Spleen (tissue), 11 donors: ENCODE measurements at regions not wholly inside any gene's neighbourhood (a gene's known extent, or its start where the extent isn't known, plus 50 kb on each side); places are given as distances from the start of the nearest gene placed in this dataset.

Source experiments
- DNase-seq: peaks from one replicate; pipeline ENCODE4 v3.0.0-alpha.2; 2020
- H3K27ac ChIP-seq, 8 donors: fragments of 200-600 bp; sonication (generic) in 7 of 8; 1 replicate in 4 of 8; 2 replicates in 4 of 8; pipeline versions ENCODE4 v1.5.0 to v1.8.0; 2016 to 2021; ENCODE audit warnings: inconsistent platforms in 4 of 8, mild to moderate bottlenecking in 4 of 8, moderate library complexity in 1 of 8
- H3K27me3 ChIP-seq, 7 donors: fragments of 200-600 bp; sonication (generic) in 6 of 7; replicated peaks in 1 of 7; 1 replicate in 4 of 7; 2 replicates in 3 of 7; pipeline versions ENCODE4 v1.5.0 to v1.8.0; 2016 to 2021; ENCODE audit warnings: inconsistent platforms in 3 of 7, mild to moderate bottlenecking in 1 of 7
- H3K36me3 ChIP-seq, 6 donors: fragments of 200-600 bp; sonication (generic) in 5 of 6; 1 replicate in 4 of 6; 2 replicates in 2 of 6; pipeline versions ENCODE4 v1.5.0 to v1.8.0; 2016 to 2021; ENCODE audit warnings: inconsistent platforms in 2 of 6
- H3K4me1 ChIP-seq, 6 donors: fragments of 200-600 bp; sonication (generic) in 5 of 6; 1 replicate in 3 of 6; 2 replicates in 3 of 6; pipeline versions ENCODE4 v1.5.0 to v1.8.0; 2016 to 2021; ENCODE audit warnings: inconsistent platforms in 3 of 6
- H3K4me3 ChIP-seq, 8 donors: fragments of 200-600 bp; sonication (generic) in 7 of 8; 1 replicate in 4 of 8; 2 replicates in 4 of 8; pipeline versions ENCODE4 v1.5.0 to v1.8.0; 2016 to 2021; ENCODE audit warnings: inconsistent platforms in 4 of 8, mild to moderate bottlenecking in 4 of 8, moderate library complexity in 2 of 8
- H3K9me3 ChIP-seq, 8 donors: fragments of 200-600 bp; sonication (generic) in 7 of 8; 1 replicate in 4 of 8; 2 replicates in 4 of 8; pipeline versions ENCODE4 v1.5.0 to v1.8.0; 2016 to 2021; ENCODE audit warnings: inconsistent platforms in 4 of 8
- POLR2A ChIP-seq, 3 donors: fragments of 450-650 bp; IDR thresholded peaks; one replicate each; pipeline ENCODE4 v1.5.1; 2017; ENCODE audit warnings: antibody characterized with exemption in 3 of 3, mild to moderate bottlenecking in 1 of 3
- POLR2AphosphoS5 ChIP-seq, 3 donors: sonication (generic); formaldehyde crosslinking; IDR thresholded peaks; one replicate each; pipeline ENCODE4 v1.5.1; 2017; ENCODE audit warnings: antibody characterized with exemption in 3 of 3
- WGBS, 5 donors: extraction: QIAGEN DNeasy Blood & Tissue Kit in 3 of 5; methylation state at CpG; one replicate each; pipeline versions ENCODE4 v1.1.5 to v1.1.7; 2013 to 2018; 5-methylcytosine and 5-hydroxymethylcytosine counted together
- intact Hi-C: fragments of 100-400 bp; cut with DNase I; formaldehyde crosslinking; loops from one replicate; pipeline ENCODE4 v1.15.0; 2023; ENCODE audit warnings: low total_unique reads
- TF ChIP-seq, protein P1 (sequence below), 11 experiments: fragments of 200-600 bp in 7 of 11; fragments of 450-650 bp in 4 of 11; sonication (generic) in 4 of 11; IDR thresholded peaks in 8 of 11; conservative IDR thresholded peaks in 3 of 11; 1 replicate in 7 of 11; 2 replicates in 4 of 11; pipeline versions ENCODE4 v1.4.0 to v1.8.0; 2016 to 2021; ENCODE audit warnings: antibody characterized with exemption in 11 of 11, inconsistent platforms in 4 of 11, mild to moderate bottlenecking in 1 of 11
- donor health status: healthy with polysubstance abuse.
- donor health status: DM: no; HTN: no; CAD: no; lungs with moderate emphysema.
- donor health status: DM: no; HTN: no; CAD: no.
- donor health status: Bipolar disorder and iron deficiency.
- donor health status: healthy.
- donor health status: DM: no; HTN: no; CAD: no.
- donor health status: DM: yes; HTN: yes; CAD: no.

DNA sequence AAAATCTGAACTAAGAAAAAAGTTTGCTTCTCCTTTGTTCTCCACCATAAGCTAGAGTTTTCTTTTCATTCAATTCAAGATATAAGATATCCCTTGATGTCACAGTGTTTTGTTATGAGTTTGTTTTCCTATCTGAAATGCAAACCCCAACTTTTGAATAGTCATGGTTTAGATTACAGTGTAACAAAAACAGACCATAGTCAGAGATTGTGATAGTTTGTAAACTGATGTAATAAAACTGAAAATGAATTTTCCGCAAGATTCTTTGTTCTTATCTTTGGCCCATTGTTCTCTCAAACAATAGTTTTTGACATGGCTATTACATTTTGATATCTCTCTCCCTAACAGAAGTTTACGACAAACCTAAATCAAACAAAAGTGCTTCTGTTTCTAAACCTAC lies 121.7 kb upstream of the GADL1 start:
- no peaks in the 10 kb centered on the region for H3K9me3 ChIP-seq
- H3K27ac ChIP-seq = no peak overlapping the region
- H3K36me3 ChIP-seq = no peaks in the 10 kb centered on the region
- no peaks in the 10 kb centered on the region for H3K27me3 ChIP-seq
- H3K4me1 ChIP-seq = peaks cover 0 to 7% (median 0%) of the 10 kb centered on the region in 6 donors
- 83 to 89% (median 85%) methylated on average over 2 of the region's 2 CpGs for WGBS, 5 donors
- TF ChIP-seq POLR2AphosphoS5 (IDR thresholded peaks at IDR 0.05) (no peak), POLR2A (IDR thresholded peaks at IDR 0.05) (no peak)
- TF ChIP-seq, protein P1, sequence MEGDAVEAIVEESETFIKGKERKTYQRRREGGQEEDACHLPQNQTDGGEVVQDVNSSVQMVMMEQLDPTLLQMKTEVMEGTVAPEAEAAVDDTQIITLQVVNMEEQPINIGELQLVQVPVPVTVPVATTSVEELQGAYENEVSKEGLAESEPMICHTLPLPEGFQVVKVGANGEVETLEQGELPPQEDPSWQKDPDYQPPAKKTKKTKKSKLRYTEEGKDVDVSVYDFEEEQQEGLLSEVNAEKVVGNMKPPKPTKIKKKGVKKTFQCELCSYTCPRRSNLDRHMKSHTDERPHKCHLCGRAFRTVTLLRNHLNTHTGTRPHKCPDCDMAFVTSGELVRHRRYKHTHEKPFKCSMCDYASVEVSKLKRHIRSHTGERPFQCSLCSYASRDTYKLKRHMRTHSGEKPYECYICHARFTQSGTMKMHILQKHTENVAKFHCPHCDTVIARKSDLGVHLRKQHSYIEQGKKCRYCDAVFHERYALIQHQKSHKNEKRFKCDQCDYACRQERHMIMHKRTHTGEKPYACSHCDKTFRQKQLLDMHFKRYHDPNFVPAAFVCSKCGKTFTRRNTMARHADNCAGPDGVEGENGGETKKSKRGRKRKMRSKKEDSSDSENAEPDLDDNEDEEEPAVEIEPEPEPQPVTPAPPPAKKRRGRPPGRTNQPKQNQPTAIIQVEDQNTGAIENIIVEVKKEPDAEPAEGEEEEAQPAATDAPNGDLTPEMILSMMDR (IDR thresholded peaks at IDR 0.05 in 8 of 11, conservative IDR thresholded peaks at IDR 0.05 in 3 of 11) = no peak
- no peak for DNase-seq
- intact Hi-C loops = no loop called here
- H3K4me3 ChIP-seq = no peak overlapping the region

DNA sequence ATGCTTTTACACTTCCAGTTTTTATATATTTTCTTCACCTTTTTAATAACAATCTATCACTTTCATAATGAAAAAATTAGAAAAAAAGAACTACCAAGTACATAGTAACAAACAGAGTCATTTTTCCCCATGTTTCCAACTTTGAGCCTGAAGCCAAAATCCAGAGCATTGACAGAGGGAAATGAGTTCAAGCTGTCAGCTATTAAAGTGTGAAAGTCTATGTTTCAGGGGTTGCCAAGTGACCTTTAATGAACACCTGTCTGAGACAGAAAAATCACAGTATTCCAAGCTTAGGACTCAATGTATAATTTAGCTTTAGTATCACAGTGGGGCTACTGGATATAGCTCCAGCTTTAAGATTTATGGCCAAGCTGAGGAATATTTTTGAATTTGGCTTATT lies 128.3 kb upstream of the GADL1 start:
- H3K27me3 ChIP-seq = no peaks in the 10 kb centered on the region
- H3K36me3 ChIP-seq = no peaks in the 10 kb centered on the region
- peaks cover 0 to 11% (median 6%) of the 10 kb centered on the region in 8 donors for H3K9me3 ChIP-seq
- H3K27ac ChIP-seq = no peak overlapping the region
- DNase-seq = no peak
- intact Hi-C loops = no loop called here
- H3K4me3 ChIP-seq = no peak overlapping the region
- TF ChIP-seq POLR2A (IDR thresholded peaks at IDR 0.05) (no peak), POLR2AphosphoS5 (IDR thresholded peaks at IDR 0.05) (no peak)
- TF ChIP-seq, protein P1 (IDR thresholded peaks at IDR 0.05 in 8 of 11, conservative IDR thresholded peaks at IDR 0.05 in 3 of 11) = no peak
- peaks cover 0 to 4% (median 0%) of the 10 kb centered on the region in 6 donors for H3K4me1 ChIP-seq

DNA sequence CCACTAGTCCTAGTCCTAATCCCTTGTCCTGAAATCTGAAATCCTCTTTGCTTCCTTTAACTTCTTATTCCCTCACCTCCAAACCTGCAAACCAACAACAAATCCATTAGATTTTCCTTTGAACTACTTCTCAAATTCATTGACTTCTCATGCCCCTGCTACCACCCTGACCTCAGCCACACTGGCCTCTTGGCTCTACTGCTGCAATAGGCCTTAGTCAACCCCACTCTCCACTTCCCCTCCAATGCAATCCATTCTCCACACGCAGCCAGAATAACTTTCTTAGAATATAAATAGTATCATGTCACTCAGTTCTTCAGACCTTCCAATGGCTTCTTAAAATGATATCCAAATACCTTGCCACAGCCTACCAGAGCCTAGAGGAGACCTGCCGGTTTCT lies 131.1 kb upstream of the GADL1 start:
- Histone ChIP-seq H3K36me3 (no peaks in the 10 kb centered on the region), H3K27me3 (no peaks in the 10 kb centered on the region), H3K9me3 (peaks cover 0 to 20% (median 15%) of the 10 kb centered on the region in 8 donors), H3K4me3 (no peak overlapping the region), H3K27ac (no peak overlapping the region), H3K4me1 (no peaks in the 10 kb centered on the region)
- no peak for TF ChIP-seq POLR2A (IDR thresholded peaks at IDR 0.05)
- no peak for TF ChIP-seq POLR2AphosphoS5 (IDR thresholded peaks at IDR 0.05)
- TF ChIP-seq, protein P1 (IDR thresholded peaks at IDR 0.05 in 8 of 11, conservative IDR thresholded peaks at IDR 0.05 in 3 of 11) = no peak
- intact Hi-C loops = no loop called here
- no peak for DNase-seq
- 68 to 92% (median 83%) methylated on average over 2 of the region's 2 CpGs for WGBS, 5 donors

DNA sequence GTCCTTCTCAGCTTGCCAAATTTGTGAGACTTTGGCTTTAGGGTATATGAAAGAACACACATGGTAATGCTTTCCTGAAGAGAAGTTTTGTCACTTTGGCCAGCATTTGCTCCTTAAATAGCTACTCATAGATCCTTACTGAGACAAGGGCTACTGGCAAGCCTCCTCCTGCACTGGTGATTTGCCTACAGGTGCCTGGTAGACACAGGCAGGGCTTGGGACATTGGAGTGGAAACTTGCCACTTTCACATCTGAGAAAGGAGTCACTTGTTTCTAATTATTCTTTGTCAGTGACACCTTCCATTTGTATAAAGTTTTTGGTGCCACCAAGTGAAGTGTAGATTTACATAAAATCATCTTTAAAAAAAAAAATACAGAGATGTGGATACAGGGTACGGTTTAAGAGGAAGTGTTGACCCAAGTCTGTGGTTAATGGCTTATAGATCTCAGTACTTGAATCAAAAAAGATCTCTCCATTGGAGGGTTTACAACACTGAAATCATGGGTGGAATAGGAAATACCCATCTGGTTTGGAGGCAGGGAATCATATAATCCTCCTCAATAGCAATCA lies 132.8 kb upstream of the GADL1 start:
- H3K27ac ChIP-seq = no peak overlapping the region
- no peaks in the 10 kb centered on the region for H3K4me1 ChIP-seq
- H3K27me3 ChIP-seq = no peaks in the 10 kb centered on the region
- no peaks in the 10 kb centered on the region for H3K36me3 ChIP-seq
- TF ChIP-seq POLR2A (IDR thresholded peaks at IDR 0.05) = no peak
- TF ChIP-seq POLR2AphosphoS5 (IDR thresholded peaks at IDR 0.05) = no peak
- TF ChIP-seq, protein P1 (IDR thresholded peaks at IDR 0.05 in 8 of 11, conservative IDR thresholded peaks at IDR 0.05 in 3 of 11) = no peak
- peaks cover 0 to 20% (median 15%) of the 10 kb centered on the region in 8 donors for H3K9me3 ChIP-seq
- no peak for DNase-seq
- H3K4me3 ChIP-seq = no peak overlapping the region
- 24 to 36% (median 32%) methylated on average over 1 of the region's 1 CpG for WGBS, 5 donors
- intact Hi-C loops = no loop called here
